Ovary (tissue), 3 donors: ENCODE measurements at regions not wholly inside any gene's neighbourhood (a gene's known extent, or its start where the extent isn't known, plus 50 kb on each side); places are given as distances from the start of the nearest gene placed in this dataset.

Experiments used
- POLR2A ChIP-seq: fragments of 450-650 bp; IDR thresholded peaks from one replicate; pipeline ENCODE4 v1.6.1; 2017; ENCODE audit warnings: antibody characterized with exemption, mild to moderate bottlenecking, moderate library complexity
- TF ChIP-seq, protein P1 (sequence below), 3 donors: fragments of 450-650 bp in 2 of 3; fragments of 200-600 bp in 1 of 3; IDR thresholded peaks; one replicate each; pipeline versions ENCODE4 v1.5.1 to v1.8.0; 2016 to 2022; ENCODE audit warnings: antibody characterized with exemption in 3 of 3, mild to moderate bottlenecking in 1 of 3
- donor health status: DM: no; HTN: no; CAD: no.

DNA sequence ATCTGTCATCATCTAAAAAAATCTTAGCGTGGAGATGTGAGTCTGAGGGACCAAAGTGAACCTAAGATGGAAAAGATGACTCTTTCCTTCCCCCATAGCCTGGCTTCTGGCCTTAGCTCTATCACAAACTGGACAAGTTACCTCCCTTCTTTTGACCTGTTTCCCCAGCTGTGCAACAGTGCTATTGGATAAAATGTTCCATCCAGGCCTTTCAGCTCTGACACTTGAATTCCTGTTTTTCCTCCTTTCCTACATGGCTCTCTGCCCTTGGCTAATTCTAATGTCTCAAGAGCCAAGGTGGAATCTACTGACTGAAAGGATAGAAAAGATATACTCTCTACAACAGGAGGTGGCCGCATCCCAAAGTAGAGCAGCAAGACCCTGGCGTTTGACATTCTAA, 84.5 kb upstream of the ARHGEF9 start:
- TF ChIP-seq, protein P1, sequence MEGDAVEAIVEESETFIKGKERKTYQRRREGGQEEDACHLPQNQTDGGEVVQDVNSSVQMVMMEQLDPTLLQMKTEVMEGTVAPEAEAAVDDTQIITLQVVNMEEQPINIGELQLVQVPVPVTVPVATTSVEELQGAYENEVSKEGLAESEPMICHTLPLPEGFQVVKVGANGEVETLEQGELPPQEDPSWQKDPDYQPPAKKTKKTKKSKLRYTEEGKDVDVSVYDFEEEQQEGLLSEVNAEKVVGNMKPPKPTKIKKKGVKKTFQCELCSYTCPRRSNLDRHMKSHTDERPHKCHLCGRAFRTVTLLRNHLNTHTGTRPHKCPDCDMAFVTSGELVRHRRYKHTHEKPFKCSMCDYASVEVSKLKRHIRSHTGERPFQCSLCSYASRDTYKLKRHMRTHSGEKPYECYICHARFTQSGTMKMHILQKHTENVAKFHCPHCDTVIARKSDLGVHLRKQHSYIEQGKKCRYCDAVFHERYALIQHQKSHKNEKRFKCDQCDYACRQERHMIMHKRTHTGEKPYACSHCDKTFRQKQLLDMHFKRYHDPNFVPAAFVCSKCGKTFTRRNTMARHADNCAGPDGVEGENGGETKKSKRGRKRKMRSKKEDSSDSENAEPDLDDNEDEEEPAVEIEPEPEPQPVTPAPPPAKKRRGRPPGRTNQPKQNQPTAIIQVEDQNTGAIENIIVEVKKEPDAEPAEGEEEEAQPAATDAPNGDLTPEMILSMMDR (IDR thresholded peaks at IDR 0.05), result no peak
- TF ChIP-seq POLR2A, result no peak
